ENCODE measurements at regions not wholly inside any gene's neighbourhood (a gene's known extent, or its start where the extent isn't known, plus 50 kb on each side); places are given as distances from the start of the nearest gene placed in this dataset.

GRCh38 chr1:203422116-203422515 lies 53.5 kb upstream of the PRELP start:
- POLR2A ChIA-PET, result no interaction called here
- Histone ChIP-seq H3K27ac (ENCODE audit: low read depth, low read length, poor library complexity, severe bottlenecking) (no peak overlapping the region), H3K9me2 (ENCODE audit: insufficient read depth, low read length) (no peaks in the 10 kb centered on the region), H4K20me1 (ENCODE audit: insufficient read depth, low read length) (no peaks in the 10 kb centered on the region), H2AFZ (ENCODE audit: low read length) (no peak overlapping the region), H3K4me2 (ENCODE audit: low read length) (no peak overlapping the region), H3K79me2 (ENCODE audit: insufficient read depth, low read depth, low read length) (no peaks in the 10 kb centered on the region), H3K36me3 (ENCODE audit: insufficient read depth, low read length) (no peaks in the 10 kb centered on the region), H3K4me1 (ENCODE audit: insufficient read depth, low read length, poor library complexity, severe bottlenecking) (peaks cover 10% of the 10 kb centered on the region), H3K4me3 (ENCODE audit: low read depth, low read length, poor library complexity, severe bottlenecking) (no peak overlapping the region), H3K9me3 (ENCODE audit: low read length) (no peaks in the 10 kb centered on the region)
- DNase-seq (ENCODE audit: low spot score), result no peak
- CTCF ChIA-PET (ENCODE audit: unreplicated experiment), result no interaction called here
- intact Hi-C loops (cut with micrococcal nuclease; ENCODE audit: unreplicated experiment), result no loop called here
- no peak for TF ChIP-seq EZH2phosphoT487 (IDR thresholded peaks at IDR 0.05; ENCODE audit: borderline replicate concordance, low read depth, low read length)
- TF ChIP-seq, protein P1, sequence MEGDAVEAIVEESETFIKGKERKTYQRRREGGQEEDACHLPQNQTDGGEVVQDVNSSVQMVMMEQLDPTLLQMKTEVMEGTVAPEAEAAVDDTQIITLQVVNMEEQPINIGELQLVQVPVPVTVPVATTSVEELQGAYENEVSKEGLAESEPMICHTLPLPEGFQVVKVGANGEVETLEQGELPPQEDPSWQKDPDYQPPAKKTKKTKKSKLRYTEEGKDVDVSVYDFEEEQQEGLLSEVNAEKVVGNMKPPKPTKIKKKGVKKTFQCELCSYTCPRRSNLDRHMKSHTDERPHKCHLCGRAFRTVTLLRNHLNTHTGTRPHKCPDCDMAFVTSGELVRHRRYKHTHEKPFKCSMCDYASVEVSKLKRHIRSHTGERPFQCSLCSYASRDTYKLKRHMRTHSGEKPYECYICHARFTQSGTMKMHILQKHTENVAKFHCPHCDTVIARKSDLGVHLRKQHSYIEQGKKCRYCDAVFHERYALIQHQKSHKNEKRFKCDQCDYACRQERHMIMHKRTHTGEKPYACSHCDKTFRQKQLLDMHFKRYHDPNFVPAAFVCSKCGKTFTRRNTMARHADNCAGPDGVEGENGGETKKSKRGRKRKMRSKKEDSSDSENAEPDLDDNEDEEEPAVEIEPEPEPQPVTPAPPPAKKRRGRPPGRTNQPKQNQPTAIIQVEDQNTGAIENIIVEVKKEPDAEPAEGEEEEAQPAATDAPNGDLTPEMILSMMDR (conservative IDR thresholded peaks at IDR 0.05; ENCODE audit: low read length), result no peak
- no TSS peak for BruUV-seq (replicated peaks)

DNA sequence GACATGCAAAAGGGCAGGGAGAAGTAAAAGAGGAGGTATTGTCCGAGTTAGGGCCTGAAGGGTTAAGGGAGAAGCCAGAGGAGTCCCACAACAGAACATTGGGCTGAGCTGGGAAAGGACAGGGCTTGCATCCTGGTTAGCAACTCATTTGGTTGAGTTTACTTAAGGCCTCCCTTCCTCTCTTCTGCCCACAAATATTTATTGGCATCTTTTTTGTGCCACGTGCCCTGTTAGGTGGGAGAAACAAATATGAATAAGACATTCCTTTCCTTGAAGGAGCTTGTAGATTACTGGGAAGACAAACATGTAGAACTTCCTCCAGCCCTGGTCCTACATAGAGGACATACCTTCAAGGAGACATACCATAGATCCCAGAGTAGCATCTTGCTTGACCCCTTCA lies 53.0 kb upstream of the PRELP start:
- Histone ChIP-seq H2AFZ (ENCODE audit: low read length) (no peak overlapping the region), H3K4me3 (ENCODE audit: low read depth, low read length, poor library complexity, severe bottlenecking) (no peak overlapping the region), H4K20me1 (ENCODE audit: insufficient read depth, low read length) (no peaks in the 10 kb centered on the region), H3K9me2 (ENCODE audit: insufficient read depth, low read length) (no peaks in the 10 kb centered on the region), H3K79me2 (ENCODE audit: insufficient read depth, low read depth, low read length) (no peaks in the 10 kb centered on the region), H3K9me3 (ENCODE audit: low read length) (no peaks in the 10 kb centered on the region), H3K4me1 (ENCODE audit: insufficient read depth, low read length, poor library complexity, severe bottlenecking) (peaks cover 10% of the 10 kb centered on the region), H3K27ac (ENCODE audit: low read depth, low read length, poor library complexity, severe bottlenecking) (no peak overlapping the region), H3K36me3 (ENCODE audit: insufficient read depth, low read length) (no peaks in the 10 kb centered on the region), H3K4me2 (ENCODE audit: low read length) (no peak overlapping the region)
- intact Hi-C loops (cut with micrococcal nuclease; ENCODE audit: unreplicated experiment), result no loop called here
- ChIA-PET POLR2A (no interaction called here), CTCF (ENCODE audit: unreplicated experiment) (no interaction called here)
- no peak for DNase-seq (ENCODE audit: low spot score)
- no peak for TF ChIP-seq EZH2phosphoT487 (IDR thresholded peaks at IDR 0.05; ENCODE audit: borderline replicate concordance, low read depth, low read length)
- TF ChIP-seq, protein P1 (conservative IDR thresholded peaks at IDR 0.05; ENCODE audit: low read length), result no peak
- BruUV-seq (replicated peaks), result no TSS peak

DNA sequence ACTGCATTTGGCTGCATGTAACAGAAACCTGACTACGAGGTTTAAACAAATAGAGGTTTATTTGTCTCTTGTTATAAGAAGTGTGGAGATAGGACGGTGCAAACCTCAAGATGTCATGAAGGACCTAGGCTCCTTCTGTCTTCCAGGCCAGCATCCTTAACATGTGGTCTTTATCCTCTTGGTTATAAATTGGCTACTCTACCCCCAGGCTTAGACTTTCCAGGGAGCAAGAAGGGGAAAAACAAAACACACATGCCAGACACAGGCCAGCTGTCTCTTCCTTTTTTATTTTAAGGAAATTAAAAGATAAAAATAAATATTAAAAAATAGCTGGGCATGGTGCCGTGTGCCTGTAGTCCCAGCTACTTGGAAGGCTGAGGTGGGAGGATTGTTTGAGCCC lies 51.3 kb upstream of the PRELP start:
- ChIA-PET POLR2A (interaction anchor here (0.6 kb wide), 1 partner anchor 9 kb away, joined by 3 read pairs; no protein-coding TSS in a partner anchor), CTCF (ENCODE audit: unreplicated experiment) (no interaction called here)
- Histone ChIP-seq H3K9me2 (ENCODE audit: insufficient read depth, low read length) (no peaks in the 10 kb centered on the region), H3K79me2 (ENCODE audit: insufficient read depth, low read depth, low read length) (no peaks in the 10 kb centered on the region), H3K9me3 (ENCODE audit: low read length) (no peaks in the 10 kb centered on the region), H3K27ac (ENCODE audit: low read depth, low read length, poor library complexity, severe bottlenecking) (no peak overlapping the region), H4K20me1 (ENCODE audit: insufficient read depth, low read length) (no peaks in the 10 kb centered on the region), H3K4me1 (ENCODE audit: insufficient read depth, low read length, poor library complexity, severe bottlenecking) (peaks cover 10% of the 10 kb centered on the region), H3K4me3 (ENCODE audit: low read depth, low read length, poor library complexity, severe bottlenecking) (no peak overlapping the region), H3K4me2 (ENCODE audit: low read length) (no peak overlapping the region), H3K36me3 (ENCODE audit: insufficient read depth, low read length) (no peaks in the 10 kb centered on the region), H2AFZ (ENCODE audit: low read length) (no peak overlapping the region)
- no peak for DNase-seq (ENCODE audit: low spot score)
- intact Hi-C loops (cut with micrococcal nuclease; ENCODE audit: unreplicated experiment), result no loop called here
- no TSS peak for BruUV-seq (replicated peaks)
- TF ChIP-seq, protein P1 (conservative IDR thresholded peaks at IDR 0.05; ENCODE audit: low read length), result no peak
- no peak for TF ChIP-seq EZH2phosphoT487 (IDR thresholded peaks at IDR 0.05; ENCODE audit: borderline replicate concordance, low read depth, low read length)

Data from OCI-LY7 (cell line).